ENCODE measurements at regions not wholly inside any gene's neighbourhood (a gene's known extent, or its start where the extent isn't known, plus 50 kb on each side); places are given as distances from the start of the nearest gene placed in this dataset.

DNA sequence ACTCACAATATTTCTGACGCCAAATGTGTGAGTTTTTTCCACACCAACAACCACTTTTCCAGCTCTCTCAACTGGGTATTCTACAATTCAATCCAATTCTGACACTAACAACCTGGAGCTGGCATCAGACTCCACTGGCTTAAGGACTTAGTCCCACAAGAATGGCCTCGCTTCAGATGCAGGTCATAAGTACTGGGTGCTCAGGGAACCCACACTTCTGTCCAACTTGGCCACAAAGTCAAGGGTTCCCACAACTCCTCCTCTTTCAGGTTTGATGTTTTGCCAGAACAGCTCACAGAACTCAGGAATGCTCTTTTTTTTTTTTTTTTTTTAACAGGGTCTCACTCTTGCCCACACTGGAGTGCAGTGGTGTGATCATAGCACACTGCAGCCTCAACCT is 56.1 kb upstream of the TMC5 start:
- Histone ChIP-seq H3K27me3 (no peaks in the 10 kb centered on the region), H3K27ac (no peak overlapping the region), H3K4me3 (no peak overlapping the region), H3K36me3 (no peaks in the 10 kb centered on the region), H3K4me1 (no peaks in the 10 kb centered on the region), H3K9me3 (no peaks in the 10 kb centered on the region)
- 66 to 72% methylated on average over 2 of the region's 2 CpGs for WGBS, 2 donors
- no peak for DNase-seq
- no peak for TF ChIP-seq POLR2A (IDR thresholded peaks at IDR 0.05)
- intact Hi-C loops (cut with DNase I): no loop called here

- H3K9me3 ChIP-seq: no peaks in the 10 kb centered on the region
- no peak overlapping the region for H3K27ac ChIP-seq
- TF ChIP-seq POLR2A (IDR thresholded peaks at IDR 0.05) (no peak), CTCF (IDR thresholded peaks at IDR 0.05) (no peak)
- no peak for DNase-seq
- no peaks in the 10 kb centered on the region for H3K27me3 ChIP-seq
- H3K36me3 ChIP-seq: no peaks in the 10 kb centered on the region
- no peaks in the 10 kb centered on the region for H3K4me1 ChIP-seq
- no peak overlapping the region for H3K4me3 ChIP-seq
- intact Hi-C loops (cut with DNase I): no loop called here
- 65 to 68% methylated on average over 7 of the region's 7 CpGs for WGBS, 2 donors
Measured at GRCh38 chr16:19363740-19364139, 53.9 kb upstream of the TMC5 start.

DNA sequence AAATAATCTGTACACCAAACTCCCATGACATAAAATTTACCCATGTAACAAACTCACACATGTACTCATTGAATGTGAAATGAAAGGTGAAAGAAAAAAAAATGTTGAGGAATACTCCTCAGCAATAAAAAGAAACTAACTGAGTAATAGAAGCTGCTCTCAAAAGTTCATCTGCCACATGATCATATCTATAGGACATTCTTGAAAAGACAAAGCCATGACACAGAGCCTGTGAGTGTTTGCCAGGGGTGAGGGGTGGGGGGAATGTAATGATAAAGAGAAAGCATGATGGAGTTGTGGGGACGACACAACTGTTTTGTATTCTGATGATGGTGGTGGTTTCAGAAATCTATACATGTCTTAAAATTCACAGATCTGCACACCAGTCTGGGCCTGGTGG is 52.2 kb upstream of the TMC5 start:
- Histone ChIP-seq H3K36me3 (no peaks in the 10 kb centered on the region), H3K27ac (no peak overlapping the region), H3K9me3 (no peaks in the 10 kb centered on the region), H3K27me3 (no peaks in the 10 kb centered on the region), H3K4me3 (no peak overlapping the region), H3K4me1 (no peaks in the 10 kb centered on the region)
- TF ChIP-seq POLR2A (IDR thresholded peaks at IDR 0.05) (no peak), CTCF (IDR thresholded peaks at IDR 0.05) (no peak)
- intact Hi-C loops (cut with DNase I): loop anchor here (5.0 kb wide), 1 partner anchor 273 kb away; no protein-coding TSS in a partner anchor
- WGBS, 2 donors: 21 to 64% methylated on average over 1 of the region's 1 CpG
- no peak for DNase-seq

GRCh38 chr16:19366391-19366790 is 51.3 kb upstream of the TMC5 start:
- no peak overlapping the region for H3K27ac ChIP-seq
- H3K36me3 ChIP-seq: no peaks in the 10 kb centered on the region
- TF ChIP-seq POLR2A (IDR thresholded peaks at IDR 0.05) (no peak), CTCF (IDR thresholded peaks at IDR 0.05) (no peak)
- 41 to 54% methylated on average over 4 of the region's 4 CpGs for WGBS, 2 donors
- no peak overlapping the region for H3K4me3 ChIP-seq
- H3K9me3 ChIP-seq: no peaks in the 10 kb centered on the region
- H3K27me3 ChIP-seq: no peaks in the 10 kb centered on the region
- intact Hi-C loops (cut with DNase I): loop anchor here (5.0 kb wide), 1 partner anchor 274 kb away; no protein-coding TSS in a partner anchor
- no peak for DNase-seq
- no peaks in the 10 kb centered on the region for H3K4me1 ChIP-seq

- intact Hi-C loops (cut with DNase I): loop anchor here (5.0 kb wide), 1 partner anchor 275 kb away; no protein-coding TSS in a partner anchor
- no peak for TF ChIP-seq CTCF (IDR thresholded peaks at IDR 0.05)
- TF ChIP-seq POLR2A (IDR thresholded peaks at IDR 0.05): no peak
- Histone ChIP-seq H3K27ac (no peak overlapping the region), H3K27me3 (no peaks in the 10 kb centered on the region), H3K4me3 (no peak overlapping the region), H3K36me3 (no peaks in the 10 kb centered on the region), H3K9me3 (no peaks in the 10 kb centered on the region), H3K4me1 (no peaks in the 10 kb centered on the region)
- DNase-seq: no peak
Measured at GRCh38 chr16:19367335-19367734, 50.3 kb upstream of the TMC5 start.
